ENCODE measurements at regions not wholly inside any gene's neighbourhood (a gene's known extent, or its start where the extent isn't known, plus 50 kb on each side); places are given as distances from the start of the nearest gene placed in this dataset.

DNA sequence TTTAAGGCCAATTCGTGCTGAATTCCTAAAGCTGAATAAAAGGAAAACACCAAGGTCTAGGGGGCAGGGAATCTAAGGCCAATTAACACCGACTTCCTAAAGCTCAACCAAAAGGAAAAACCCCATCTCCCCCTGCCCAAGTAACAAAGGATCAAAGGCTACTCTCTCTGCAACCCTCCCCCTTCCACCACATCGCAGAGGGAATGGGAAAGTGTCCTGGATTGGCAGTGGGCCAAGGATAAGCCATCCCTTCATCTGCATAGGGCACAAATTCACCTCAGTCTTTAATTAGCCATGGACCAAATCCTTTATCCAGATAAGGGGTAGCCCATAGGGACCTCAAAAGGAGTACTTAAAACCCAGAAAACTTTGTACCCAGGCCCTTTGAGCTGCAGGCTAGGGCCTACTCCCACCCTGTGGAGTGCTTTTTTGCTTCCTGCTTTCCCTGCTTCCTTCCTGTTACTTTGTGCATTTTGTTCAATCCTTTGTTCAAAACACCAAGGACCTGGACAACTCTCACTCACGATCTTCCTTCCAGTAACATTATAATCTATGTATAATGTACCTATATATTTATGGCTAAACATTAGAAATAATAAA is 2119.8 kb upstream of the CELF4 start:
- H3K27me3 ChIP-seq: no peaks in the 10 kb centered on the region
- no peaks in the 10 kb centered on the region for H3K4me1 ChIP-seq (ENCODE audit: low read depth)
- TF ChIP-seq, protein P1, sequence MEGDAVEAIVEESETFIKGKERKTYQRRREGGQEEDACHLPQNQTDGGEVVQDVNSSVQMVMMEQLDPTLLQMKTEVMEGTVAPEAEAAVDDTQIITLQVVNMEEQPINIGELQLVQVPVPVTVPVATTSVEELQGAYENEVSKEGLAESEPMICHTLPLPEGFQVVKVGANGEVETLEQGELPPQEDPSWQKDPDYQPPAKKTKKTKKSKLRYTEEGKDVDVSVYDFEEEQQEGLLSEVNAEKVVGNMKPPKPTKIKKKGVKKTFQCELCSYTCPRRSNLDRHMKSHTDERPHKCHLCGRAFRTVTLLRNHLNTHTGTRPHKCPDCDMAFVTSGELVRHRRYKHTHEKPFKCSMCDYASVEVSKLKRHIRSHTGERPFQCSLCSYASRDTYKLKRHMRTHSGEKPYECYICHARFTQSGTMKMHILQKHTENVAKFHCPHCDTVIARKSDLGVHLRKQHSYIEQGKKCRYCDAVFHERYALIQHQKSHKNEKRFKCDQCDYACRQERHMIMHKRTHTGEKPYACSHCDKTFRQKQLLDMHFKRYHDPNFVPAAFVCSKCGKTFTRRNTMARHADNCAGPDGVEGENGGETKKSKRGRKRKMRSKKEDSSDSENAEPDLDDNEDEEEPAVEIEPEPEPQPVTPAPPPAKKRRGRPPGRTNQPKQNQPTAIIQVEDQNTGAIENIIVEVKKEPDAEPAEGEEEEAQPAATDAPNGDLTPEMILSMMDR (IDR thresholded peaks at IDR 0.05; ENCODE audit: low read depth, low read length): no peak
- DNase-seq (ENCODE audit: low read depth in 1 of 2, low spot score in 1 of 2): no peak
- H3K27ac ChIP-seq: no peak overlapping the region
- H3K9me3 ChIP-seq (ENCODE audit: low read depth): no peaks in the 10 kb centered on the region
- H3K36me3 ChIP-seq: no peaks in the 10 kb centered on the region
- no peak overlapping the region for H3K4me3 ChIP-seq

DNA sequence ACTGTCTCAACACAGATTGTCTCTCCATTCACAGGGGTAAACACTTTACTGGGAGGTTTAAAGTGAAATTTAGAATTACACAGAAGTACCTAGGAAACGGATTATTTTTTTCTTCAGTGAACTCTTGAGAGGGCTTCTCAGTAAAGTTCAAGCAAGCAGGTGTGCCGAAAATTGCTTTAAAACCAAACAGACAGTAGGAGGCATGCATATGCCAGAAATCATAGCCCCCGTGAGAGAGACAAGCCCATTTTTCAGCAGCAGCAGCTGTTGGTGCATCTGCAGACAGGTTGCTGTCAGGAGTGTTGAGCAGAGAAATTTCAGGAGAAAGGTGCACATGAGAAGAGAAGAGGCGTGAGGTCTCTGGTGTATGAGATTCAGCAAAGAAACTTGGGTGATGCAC is 2115.5 kb upstream of the CELF4 start:
- Histone ChIP-seq H3K4me1 (ENCODE audit: low read depth) (no peaks in the 10 kb centered on the region), H3K27me3 (no peaks in the 10 kb centered on the region), H3K36me3 (no peaks in the 10 kb centered on the region), H3K4me3 (no peak overlapping the region), H3K27ac (no peak overlapping the region), H3K9me3 (ENCODE audit: low read depth) (no peaks in the 10 kb centered on the region)
- TF ChIP-seq, protein P1 (IDR thresholded peaks at IDR 0.05; ENCODE audit: low read depth, low read length): no peak
- DNase-seq (ENCODE audit: low read depth in 1 of 2, low spot score in 1 of 2): no peak

DNA sequence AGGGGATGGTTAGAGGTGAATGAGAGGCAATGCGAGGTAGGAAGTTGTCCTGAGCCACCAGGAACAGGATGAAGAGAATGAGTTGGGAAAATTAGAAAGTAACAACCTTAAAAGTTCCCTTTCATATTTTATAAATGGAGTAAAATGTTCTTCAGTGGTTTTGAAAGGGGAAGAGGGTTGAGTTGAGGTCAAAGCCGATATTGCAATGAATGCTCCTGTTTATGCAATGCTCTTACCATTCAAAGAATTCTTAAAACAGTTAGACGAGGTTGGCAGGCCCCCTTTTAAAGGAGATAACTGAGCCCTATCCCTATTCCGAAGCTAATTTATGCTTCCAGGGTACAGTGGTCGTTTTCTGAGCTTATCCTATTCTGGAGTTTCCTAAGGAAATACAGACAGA is 2110.3 kb upstream of the CELF4 start:
- no peak overlapping the region for H3K4me3 ChIP-seq
- no peaks in the 10 kb centered on the region for H3K36me3 ChIP-seq
- H3K9me3 ChIP-seq (ENCODE audit: low read depth): no peaks in the 10 kb centered on the region
- peak in 1 of 2 donors; percentile 70 for DNase-seq (ENCODE audit: low read depth in 1 of 2, low spot score in 1 of 2)
- H3K27me3 ChIP-seq: no peaks in the 10 kb centered on the region
- no peaks in the 10 kb centered on the region for H3K4me1 ChIP-seq (ENCODE audit: low read depth)
- H3K27ac ChIP-seq: no peak overlapping the region
- TF ChIP-seq, protein P1 (IDR thresholded peaks at IDR 0.05; ENCODE audit: low read depth, low read length): no peak

DNA sequence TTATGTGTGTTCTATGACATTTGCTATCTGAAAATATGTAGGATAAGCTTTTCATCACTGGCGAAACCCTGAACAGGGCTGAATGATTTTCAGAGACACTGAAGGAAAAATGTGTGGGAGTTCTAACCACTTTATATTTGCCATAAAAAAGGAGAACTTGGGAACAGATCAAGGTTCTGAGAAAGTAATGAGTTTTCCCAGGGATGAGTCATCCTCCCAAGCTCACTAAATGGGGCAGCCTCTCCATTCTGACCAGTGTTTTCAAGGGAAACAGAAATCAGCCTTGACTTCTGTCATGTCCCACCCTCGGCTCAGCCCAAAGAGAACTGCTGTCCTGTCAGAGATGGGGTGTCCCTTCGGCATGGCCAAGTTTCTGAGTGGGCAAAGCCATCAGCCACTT is 2109.8 kb upstream of the CELF4 start:
- Histone ChIP-seq H3K4me3 (no peak overlapping the region), H3K4me1 (ENCODE audit: low read depth) (no peaks in the 10 kb centered on the region), H3K27me3 (no peaks in the 10 kb centered on the region), H3K27ac (no peak overlapping the region), H3K9me3 (ENCODE audit: low read depth) (no peaks in the 10 kb centered on the region), H3K36me3 (no peaks in the 10 kb centered on the region)
- TF ChIP-seq, protein P1 (IDR thresholded peaks at IDR 0.05; ENCODE audit: low read depth, low read length): no peak
- peak in 1 of 2 donors; percentile 85 for DNase-seq (ENCODE audit: low read depth in 1 of 2, low spot score in 1 of 2)

DNA sequence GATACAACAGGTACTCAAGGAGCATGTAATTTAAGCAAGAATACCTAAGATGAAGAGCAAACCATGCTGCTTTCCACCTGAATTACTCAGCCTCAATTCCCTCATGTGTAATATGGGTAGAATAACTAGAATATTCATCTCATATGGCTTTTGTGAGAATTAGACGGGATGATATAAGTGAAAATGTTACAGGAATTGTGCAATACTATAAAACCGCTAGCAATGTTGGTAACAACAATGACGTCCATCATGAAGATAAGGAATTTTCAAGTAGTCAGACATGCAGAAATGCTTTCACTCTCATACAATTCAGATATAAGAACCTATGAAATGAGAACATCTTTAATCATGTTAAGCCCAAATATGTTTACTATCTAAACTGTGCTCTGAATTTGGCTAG is 2106.6 kb upstream of the CELF4 start:
- peak in 1 of 2 donors; percentile 71 for DNase-seq (ENCODE audit: low read depth in 1 of 2, low spot score in 1 of 2)
- Histone ChIP-seq H3K36me3 (no peaks in the 10 kb centered on the region), H3K9me3 (ENCODE audit: low read depth) (no peaks in the 10 kb centered on the region), H3K4me1 (ENCODE audit: low read depth) (no peaks in the 10 kb centered on the region), H3K27me3 (no peaks in the 10 kb centered on the region), H3K4me3 (no peak overlapping the region), H3K27ac (no peak overlapping the region)
- TF ChIP-seq, protein P1 (IDR thresholded peaks at IDR 0.05; ENCODE audit: low read depth, low read length): no peak

Data from cardiac muscle cell (in vitro differentiated cells and primary cell).